K562 (cell line): ENCODE measurements at regions not wholly inside any gene's neighbourhood (a gene's known extent, or its start where the extent isn't known, plus 50 kb on each side); places are given as distances from the start of the nearest gene placed in this dataset.
A peak's percentile ranks its signal among the peaks of the same experiment; 100 is the strongest.

ENCODE experiments used
- BRD4 ChIP-seq: fragments of 200-600 bp; sonication (generic); IDR thresholded peaks from 2 replicates; pipeline ENCODE4 v1.6.1; 2017; ENCODE audit warnings: inconsistent platforms
- CBX8 ChIP-seq: fragments of 200-600 bp; sonication (generic); IDR thresholded peaks from 2 replicates; pipeline ENCODE4 v1.6.1; 2012; ENCODE audit warnings: borderline replicate concordance, mixed run types, low read depth, mild to moderate bottlenecking, moderate library complexity, mixed read lengths, low read length, control low read depth, inconsistent platforms; ENCODE audit not compliant: poor library complexity, severe bottlenecking; ENCODE audit errors: extremely low read depth
- CCAR2 ChIP-seq: fragments of 200-400 bp; formaldehyde crosslinking; IDR thresholded peaks from 2 replicates; pipeline ENCODE4 v1.6.1; 2017; ENCODE audit warnings: mild to moderate bottlenecking, low read depth, low read length
- E2F4 ChIP-seq: sonication (generic); formaldehyde crosslinking; IDR thresholded peaks from 2 replicates; pipeline ENCODE4 v1.8.0; 2022; ENCODE audit warnings: mild to moderate bottlenecking, low read depth, missing genetic modification reagents
- HMBOX1 ChIP-seq: sonication (generic); IDR thresholded peaks from 2 replicates; pipeline ENCODE4 v1.6.1; 2016
- PATZ1 ChIP-seq: fragments of 250-450 bp; sonication (Bioruptor Pico); IDR thresholded peaks from 2 replicates; pipeline ENCODE4 v1.5.0; 2020; ENCODE audit warnings: mild to moderate bottlenecking, borderline replicate concordance
- POLR3G ChIP-seq: IDR thresholded peaks from 2 replicates; pipeline ENCODE4 v1.6.1; 2011; ENCODE audit not compliant: insufficient read length, insufficient replicate concordance; ENCODE audit errors: extremely low read depth
- TF ChIP-seq, protein P1 (sequence below): fragments of 450-650 bp; formaldehyde crosslinking; IDR thresholded peaks from 2 replicates; pipeline ENCODE4 v1.4.0; 2020; ENCODE audit warnings: mild to moderate bottlenecking, moderate library complexity
- TF ChIP-seq, protein P2 (sequence below): fragments of 250-450 bp; sonication (Bioruptor Pico); IDR thresholded peaks from 2 replicates; pipeline ENCODE4 v1.8.0; 2022; ENCODE audit warnings: inconsistent platforms, mild to moderate bottlenecking, moderate library complexity, borderline replicate concordance
- TF ChIP-seq, protein P3 (sequence below): fragments of 450-650 bp; conservative IDR thresholded peaks from 2 replicates; pipeline ENCODE4 v1.6.1; 2016; ENCODE audit warnings: missing genetic modification characterization, low read depth, mild to moderate bottlenecking, control low read depth, missing compliant biosample characterization
- TF ChIP-seq, protein P4 (sequence below): fragments of 450-650 bp; IDR thresholded peaks from 2 replicates; pipeline ENCODE4 v1.6.1; 2016; ENCODE audit warnings: mild to moderate bottlenecking
- TF ChIP-seq, protein P5 (sequence below): sonication (generic); formaldehyde crosslinking; IDR thresholded peaks from 2 replicates; pipeline ENCODE4 v1.5.0; 2020; ENCODE audit warnings: missing genetic modification reagents

DNA sequence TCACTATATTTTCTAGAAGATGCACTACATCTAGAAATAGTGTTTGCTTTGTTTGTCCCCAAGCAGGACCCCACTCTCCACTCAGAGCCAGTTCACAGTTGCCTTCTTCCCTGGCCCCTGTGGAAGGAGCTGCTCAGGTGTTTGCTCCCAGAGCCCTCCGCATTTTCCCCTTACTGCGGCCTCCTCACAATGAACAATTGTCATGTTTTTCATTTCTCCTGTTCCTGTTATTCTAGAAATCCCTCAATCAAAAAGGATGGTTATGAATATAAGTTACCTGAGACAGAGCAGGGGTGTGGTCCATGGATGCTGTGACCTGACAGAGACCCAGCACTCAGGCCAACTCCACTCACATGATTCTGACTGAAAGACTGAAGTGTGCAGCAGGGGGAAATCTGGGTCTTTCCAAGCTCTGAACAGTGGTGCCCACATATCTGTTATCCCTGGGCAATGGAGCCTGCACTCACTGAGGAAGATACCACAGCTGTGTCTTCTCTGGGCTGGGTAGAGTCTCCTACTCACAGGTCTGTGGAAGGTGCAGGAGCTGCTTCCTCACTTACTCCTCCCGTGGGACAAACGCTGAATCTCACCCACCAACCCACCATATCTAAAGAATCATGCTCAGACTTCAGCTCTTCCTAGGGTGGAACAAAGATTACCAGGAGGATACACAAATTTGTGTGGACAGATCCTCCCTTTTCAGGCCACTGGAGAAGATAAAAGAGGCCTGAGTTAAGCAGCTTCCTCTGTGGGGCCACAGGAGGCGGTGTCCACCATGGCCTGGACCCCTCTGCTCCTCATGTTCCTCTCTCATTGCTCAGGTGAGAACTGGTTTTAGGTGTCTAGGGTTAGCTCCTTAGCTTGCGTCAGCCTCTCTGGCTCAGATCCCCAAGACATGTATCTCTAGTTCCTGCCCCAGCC lies 87.1 kb upstream of the TOP3B start (continued):
- TF ChIP-seq E2F4 (CRISPR knock-in tag) (no peak), POLR3G (no peak), PATZ1 (CRISPR knock-in tag) (no peak), BRD4 (no peak), CCAR2 (no peak), HMBOX1 (0 out of 2 replicates have a peak, but pooled peaks have one; percentile 39), CBX8 (no peak)
- TF ChIP-seq, protein P1, sequence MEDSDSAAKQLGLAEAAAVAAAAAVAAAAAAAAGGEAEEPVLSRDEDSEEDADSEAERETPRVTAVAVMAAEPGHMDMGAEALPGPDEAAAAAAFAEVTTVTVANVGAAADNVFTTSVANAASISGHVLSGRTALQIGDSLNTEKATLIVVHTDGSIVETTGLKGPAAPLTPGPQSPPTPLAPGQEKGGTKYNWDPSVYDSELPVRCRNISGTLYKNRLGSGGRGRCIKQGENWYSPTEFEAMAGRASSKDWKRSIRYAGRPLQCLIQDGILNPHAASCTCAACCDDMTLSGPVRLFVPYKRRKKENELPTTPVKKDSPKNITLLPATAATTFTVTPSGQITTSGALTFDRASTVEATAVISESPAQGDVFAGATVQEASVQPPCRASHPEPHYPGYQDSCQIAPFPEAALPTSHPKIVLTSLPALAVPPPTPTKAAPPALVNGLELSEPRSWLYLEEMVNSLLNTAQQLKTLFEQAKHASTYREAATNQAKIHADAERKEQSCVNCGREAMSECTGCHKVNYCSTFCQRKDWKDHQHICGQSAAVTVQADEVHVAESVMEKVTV (CRISPR knock-in tag), result no peak
- TF ChIP-seq, protein P2, sequence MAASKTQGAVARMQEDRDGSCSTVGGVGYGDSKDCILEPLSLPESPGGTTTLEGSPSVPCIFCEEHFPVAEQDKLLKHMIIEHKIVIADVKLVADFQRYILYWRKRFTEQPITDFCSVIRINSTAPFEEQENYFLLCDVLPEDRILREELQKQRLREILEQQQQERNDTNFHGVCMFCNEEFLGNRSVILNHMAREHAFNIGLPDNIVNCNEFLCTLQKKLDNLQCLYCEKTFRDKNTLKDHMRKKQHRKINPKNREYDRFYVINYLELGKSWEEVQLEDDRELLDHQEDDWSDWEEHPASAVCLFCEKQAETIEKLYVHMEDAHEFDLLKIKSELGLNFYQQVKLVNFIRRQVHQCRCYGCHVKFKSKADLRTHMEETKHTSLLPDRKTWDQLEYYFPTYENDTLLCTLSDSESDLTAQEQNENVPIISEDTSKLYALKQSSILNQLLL (CRISPR knock-in tag), result no peak
- TF ChIP-seq, protein P3, sequence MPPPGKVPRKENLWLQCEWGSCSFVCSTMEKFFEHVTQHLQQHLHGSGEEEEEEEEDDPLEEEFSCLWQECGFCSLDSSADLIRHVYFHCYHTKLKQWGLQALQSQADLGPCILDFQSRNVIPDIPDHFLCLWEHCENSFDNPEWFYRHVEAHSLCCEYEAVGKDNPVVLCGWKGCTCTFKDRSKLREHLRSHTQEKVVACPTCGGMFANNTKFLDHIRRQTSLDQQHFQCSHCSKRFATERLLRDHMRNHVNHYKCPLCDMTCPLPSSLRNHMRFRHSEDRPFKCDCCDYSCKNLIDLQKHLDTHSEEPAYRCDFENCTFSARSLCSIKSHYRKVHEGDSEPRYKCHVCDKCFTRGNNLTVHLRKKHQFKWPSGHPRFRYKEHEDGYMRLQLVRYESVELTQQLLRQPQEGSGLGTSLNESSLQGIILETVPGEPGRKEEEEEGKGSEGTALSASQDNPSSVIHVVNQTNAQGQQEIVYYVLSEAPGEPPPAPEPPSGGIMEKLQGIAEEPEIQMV (tag), result no peak
- TF ChIP-seq, protein P4, sequence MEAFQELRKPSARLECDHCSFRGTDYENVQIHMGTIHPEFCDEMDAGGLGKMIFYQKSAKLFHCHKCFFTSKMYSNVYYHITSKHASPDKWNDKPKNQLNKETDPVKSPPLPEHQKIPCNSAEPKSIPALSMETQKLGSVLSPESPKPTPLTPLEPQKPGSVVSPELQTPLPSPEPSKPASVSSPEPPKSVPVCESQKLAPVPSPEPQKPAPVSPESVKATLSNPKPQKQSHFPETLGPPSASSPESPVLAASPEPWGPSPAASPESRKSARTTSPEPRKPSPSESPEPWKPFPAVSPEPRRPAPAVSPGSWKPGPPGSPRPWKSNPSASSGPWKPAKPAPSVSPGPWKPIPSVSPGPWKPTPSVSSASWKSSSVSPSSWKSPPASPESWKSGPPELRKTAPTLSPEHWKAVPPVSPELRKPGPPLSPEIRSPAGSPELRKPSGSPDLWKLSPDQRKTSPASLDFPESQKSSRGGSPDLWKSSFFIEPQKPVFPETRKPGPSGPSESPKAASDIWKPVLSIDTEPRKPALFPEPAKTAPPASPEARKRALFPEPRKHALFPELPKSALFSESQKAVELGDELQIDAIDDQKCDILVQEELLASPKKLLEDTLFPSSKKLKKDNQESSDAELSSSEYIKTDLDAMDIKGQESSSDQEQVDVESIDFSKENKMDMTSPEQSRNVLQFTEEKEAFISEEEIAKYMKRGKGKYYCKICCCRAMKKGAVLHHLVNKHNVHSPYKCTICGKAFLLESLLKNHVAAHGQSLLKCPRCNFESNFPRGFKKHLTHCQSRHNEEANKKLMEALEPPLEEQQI, result no peak
- TF ChIP-seq, protein P5, sequence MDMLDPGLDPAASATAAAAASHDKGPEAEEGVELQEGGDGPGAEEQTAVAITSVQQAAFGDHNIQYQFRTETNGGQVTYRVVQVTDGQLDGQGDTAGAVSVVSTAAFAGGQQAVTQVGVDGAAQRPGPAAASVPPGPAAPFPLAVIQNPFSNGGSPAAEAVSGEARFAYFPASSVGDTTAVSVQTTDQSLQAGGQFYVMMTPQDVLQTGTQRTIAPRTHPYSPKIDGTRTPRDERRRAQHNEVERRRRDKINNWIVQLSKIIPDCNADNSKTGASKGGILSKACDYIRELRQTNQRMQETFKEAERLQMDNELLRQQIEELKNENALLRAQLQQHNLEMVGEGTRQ, result no peak
